GM23338 (cell line): ENCODE measurements at regions not wholly inside any gene's neighbourhood (a gene's known extent, or its start where the extent isn't known, plus 50 kb on each side); places are given as distances from the start of the nearest gene placed in this dataset.

ENCODE experiments used
- ATAC-seq: fragments of 200-7000 bp; cut with Tn5 transposase; 3 replicates; pipeline ENCODE4 v1.9.1; 2020
- DNase-seq: peaks from one replicate; pipeline ENCODE4 v3.0.0-alpha.2; 2015; ENCODE audit warnings: low spot score
- H2AFZ ChIP-seq: fragments of 200-600 bp; sonication (generic); 2 replicates; pipeline ENCODE4 v1.8.0; 2016; ENCODE audit warnings: antibody characterized with exemption, mild to moderate bottlenecking, moderate library complexity
- H3F3A ChIP-seq: fragments of 200-600 bp; sonication (generic); replicated peaks from 2 replicates; pipeline ENCODE4 v1.8.0; 2017; ENCODE audit warnings: antibody characterized with exemption, mixed run types, low read depth
- H3K27ac ChIP-seq: fragments of 200-600 bp; sonication (generic); 2 replicates; pipeline ENCODE4 v1.6.1; 2016; ENCODE audit warnings: low read depth
- H3K27me3 ChIP-seq: fragments of 200-600 bp; sonication (generic); 2 replicates; pipeline ENCODE4 v1.8.0; 2016; ENCODE audit warnings: mild to moderate bottlenecking, mixed run types, moderate library complexity; ENCODE audit not compliant: insufficient read depth
- H3K36me3 ChIP-seq: fragments of 200-600 bp; sonication (generic); 2 replicates; pipeline ENCODE4 v1.8.0; 2016; ENCODE audit warnings: mild to moderate bottlenecking; ENCODE audit not compliant: insufficient read depth
- H3K4me1 ChIP-seq: fragments of 200-600 bp; sonication (generic); 2 replicates; pipeline ENCODE4 v1.8.0; 2016; ENCODE audit warnings: mild to moderate bottlenecking, moderate library complexity; ENCODE audit not compliant: insufficient read depth
- H3K4me2 ChIP-seq: fragments of 200-600 bp; sonication (generic); 2 replicates; pipeline ENCODE4 v1.7.1; 2017; ENCODE audit warnings: mixed run types
- H3K4me3 ChIP-seq: fragments of 200-600 bp; sonication (generic); 2 replicates; pipeline ENCODE4 v1.6.1; 2016; ENCODE audit warnings: mixed run types
- H3K79me2 ChIP-seq: fragments of 200-600 bp; sonication (generic); replicated peaks from 2 replicates; pipeline ENCODE4 v1.8.0; 2017; ENCODE audit warnings: mild to moderate bottlenecking; ENCODE audit not compliant: insufficient read depth
- H3K9me2 ChIP-seq: fragments of 200-600 bp; sonication (generic); 2 replicates; pipeline ENCODE4 v1.8.0; 2017; ENCODE audit not compliant: insufficient read depth
- H4K20me1 ChIP-seq: fragments of 200-600 bp; sonication (generic); replicated peaks from 2 replicates; pipeline ENCODE4 v1.8.0; 2017; ENCODE audit warnings: mild to moderate bottlenecking; ENCODE audit not compliant: insufficient read depth
- H3K27ac Mint-ChIP-seq: 2 replicates; pipeline ENCODE4 v1.8.0; 2020; ENCODE audit warnings: inconsistent platforms, mild to moderate bottlenecking, moderate library complexity, mixed read lengths
- H3K27me3 Mint-ChIP-seq: 3 replicates; pipeline ENCODE4 v1.8.0; 2022; ENCODE audit warnings: low read depth, mild to moderate bottlenecking, moderate library complexity, mixed read lengths, inconsistent platforms; ENCODE audit not compliant: insufficient read depth, poor library complexity
- H3K36me3 Mint-ChIP-seq: 3 replicates; pipeline ENCODE4 v1.8.0; 2021; ENCODE audit warnings: low read depth, mild to moderate bottlenecking, inconsistent platforms, moderate library complexity, mixed read lengths
- H3K4me1 Mint-ChIP-seq: 3 replicates; pipeline ENCODE4 v1.8.0; 2020; ENCODE audit warnings: mild to moderate bottlenecking, inconsistent platforms, mixed read lengths
- H3K4me3 Mint-ChIP-seq: 3 replicates; pipeline ENCODE4 v1.8.0; 2021; ENCODE audit warnings: moderate library complexity, mild to moderate bottlenecking, inconsistent platforms, mixed read lengths
- H3K9me3 Mint-ChIP-seq: 3 replicates; pipeline ENCODE4 v1.8.0; 2020; ENCODE audit warnings: moderate library complexity, mild to moderate bottlenecking, inconsistent platforms, mixed read lengths
- CREB1 ChIP-seq: fragments of 250-450 bp; sonication (Bioruptor Pico); IDR thresholded peaks from 2 replicates; pipeline ENCODE4 v1.5.0; 2020; ENCODE audit warnings: low read depth, mild to moderate bottlenecking, moderate library complexity
- CTCF ChIP-seq, 2 experiments: fragments of 200-600 bp in 1 of 2; sonication (generic) in 1 of 2; conservative IDR thresholded peaks; 2 replicates each; pipeline versions ENCODE4 v1.5.1 to v1.6.1; 2016 to 2017; ENCODE audit warnings: antibody characterized with exemption in 2 of 2, low read depth in 2 of 2, mild to moderate bottlenecking in 2 of 2, moderate library complexity in 1 of 2
- ETS1 ChIP-seq: IDR thresholded peaks from 2 replicates; pipeline ENCODE4 v1.6.1; 2016; ENCODE audit warnings: antibody characterized with exemption
- EZH2 ChIP-seq: fragments of 200-600 bp; sonication (generic); IDR thresholded peaks from one replicate; pipeline ENCODE4 v1.8.0; 2017; ENCODE audit warnings: antibody characterized with exemption, mild to moderate bottlenecking, low read depth; ENCODE audit not compliant: unreplicated experiment
- EZH2phosphoT487 ChIP-seq: fragments of 200-600 bp; sonication (generic); IDR thresholded peaks from one replicate; pipeline ENCODE4 v1.8.1; 2018; ENCODE audit warnings: antibody characterized with exemption; ENCODE audit not compliant: unreplicated experiment
- JUNB ChIP-seq: IDR thresholded peaks from one replicate; pipeline ENCODE4 v1.6.1; 2016; ENCODE audit warnings: antibody characterized with exemption; ENCODE audit not compliant: unreplicated experiment
- NANOG ChIP-seq: IDR thresholded peaks from 2 replicates; pipeline ENCODE4 v1.6.1; 2016; ENCODE audit warnings: antibody characterized with exemption, borderline replicate concordance
- POLR2AphosphoS5 ChIP-seq: IDR thresholded peaks from 2 replicates; pipeline ENCODE4 v1.6.1; 2016; ENCODE audit warnings: antibody characterized with exemption, low read depth
- STAT1 ChIP-seq: IDR thresholded peaks from one replicate; pipeline ENCODE4 v1.6.1; 2016; ENCODE audit warnings: antibody characterized with exemption; ENCODE audit not compliant: unreplicated experiment
- ZNF114 ChIP-seq: fragments of 250-450 bp; sonication (Bioruptor Pico); IDR thresholded peaks from 2 replicates; pipeline ENCODE4 v1.5.0; 2020; ENCODE audit warnings: mild to moderate bottlenecking, moderate library complexity
- ZNF462 ChIP-seq: fragments of 250-450 bp; sonication (Bioruptor Pico); IDR thresholded peaks from 2 replicates; pipeline ENCODE4 v1.5.0; 2020; ENCODE audit warnings: mild to moderate bottlenecking, moderate library complexity

- Mint-ChIP-seq H3K4me1 (peaks cover 8% of the 10 kb centered on the region; the same call in 2 of the 3 replicates), H3K27ac (no peak overlapping the region), H3K9me3 (no peaks in the 10 kb centered on the region), H3K4me3 (no peak overlapping the region), H3K36me3 (no peaks in the 10 kb centered on the region), H3K27me3 (no peaks in the 10 kb centered on the region)
- Histone ChIP-seq H2AFZ (no peak overlapping the region), H3K27ac (no peak overlapping the region), H3F3A (no peaks in the 10 kb centered on the region), H3K9me2 (no peaks in the 10 kb centered on the region), H4K20me1 (no peaks in the 10 kb centered on the region), H3K4me3 (no peak overlapping the region), H3K4me2 (no peak overlapping the region), H3K27me3 (no peaks in the 10 kb centered on the region), H3K36me3 (no peaks in the 10 kb centered on the region), H3K79me2 (no peaks in the 10 kb centered on the region), H3K4me1 (peaks cover 7% of the 10 kb centered on the region)
- no peak for ATAC-seq
- DNase-seq = no peak
- TF ChIP-seq EZH2 (no peak), JUNB (no peak), ZNF462 (no peak), CTCF (conservative IDR thresholded peaks at IDR 0.05; ENCODE audit: low read depth in 2 of 2) (no peak), POLR2AphosphoS5 (no peak), ETS1 (no peak), STAT1 (no peak), EZH2phosphoT487 (no peak), ZNF114 (no peak), CREB1 (CRISPR knock-in tag) (no peak), NANOG (no peak)
Observed at GRCh38 chr2:149926149-149926548, 338.6 kb upstream of the MMADHC start.
